HFFc6 (cell line): ENCODE measurements at regions not wholly inside any gene's neighbourhood (a gene's known extent, or its start where the extent isn't known, plus 50 kb on each side); places are given as distances from the start of the nearest gene placed in this dataset.

Source experiments
- DNase-seq: peaks from one replicate; pipeline ENCODE4 v3.0.0-alpha.2; 2018
- H3K27ac Mint-ChIP-seq: 2 replicates; pipeline ENCODE4 v1.8.0; 2020; ENCODE audit warnings: mild to moderate bottlenecking, mixed read lengths
- H3K27me3 Mint-ChIP-seq: 2 replicates; pipeline ENCODE4 v1.8.0; 2021; ENCODE audit warnings: mild to moderate bottlenecking, moderate library complexity, mixed read lengths; ENCODE audit not compliant: insufficient read depth
- H3K36me3 Mint-ChIP-seq: 2 replicates; pipeline ENCODE4 v1.8.0; 2021; ENCODE audit warnings: low read depth, mixed read lengths
- H3K4me1 Mint-ChIP-seq: 2 replicates; pipeline ENCODE4 v1.8.0; 2020; ENCODE audit warnings: low read depth, mixed read lengths
- H3K4me3 Mint-ChIP-seq: 2 replicates; pipeline ENCODE4 v1.8.0; 2020; ENCODE audit warnings: mild to moderate bottlenecking, moderate library complexity, mixed read lengths
- H3K9me3 Mint-ChIP-seq: 2 replicates; pipeline ENCODE4 v1.8.0; 2020; ENCODE audit warnings: mild to moderate bottlenecking, mixed read lengths
- TF ChIP-seq, protein P1 (sequence below): fragments of 200-600 bp; sonication (generic); IDR thresholded peaks from 2 replicates; pipeline ENCODE4 v1.5.0; 2021; ENCODE audit warnings: antibody characterized with exemption, mild to moderate bottlenecking

DNA sequence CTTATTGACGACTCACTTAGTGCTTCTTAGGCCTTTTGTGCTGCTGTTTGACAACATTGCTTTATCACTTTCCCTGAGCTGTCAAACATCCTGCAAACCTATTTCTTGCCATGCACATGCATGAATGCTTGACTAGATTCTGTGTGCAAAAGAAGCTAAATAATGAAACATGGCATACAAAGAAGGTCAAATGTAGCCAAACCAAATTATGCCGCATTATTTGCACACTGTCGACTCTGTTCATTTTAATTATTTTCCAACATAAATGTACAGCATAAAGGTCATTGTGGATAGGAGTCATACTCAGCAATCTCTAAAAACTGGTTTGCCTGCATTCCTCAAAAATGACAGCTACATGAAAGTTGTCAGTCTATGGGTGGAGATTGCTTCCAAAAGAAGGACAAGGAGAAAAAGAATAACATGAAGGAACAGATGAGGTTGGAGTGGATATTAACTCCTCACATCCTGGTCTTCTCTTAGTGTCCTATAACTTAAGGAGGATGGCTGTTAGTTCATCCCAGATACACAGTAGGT, 123.1 kb upstream of the STXBP5 start:
- DNase-seq = no peak
- Mint-ChIP-seq H3K4me1 (peaks cover 5% of the 10 kb centered on the region; the same call in 1 of the 2 replicates), H3K4me3 (no peak overlapping the region), H3K27me3 (peaks cover 3% of the 10 kb centered on the region; the same call in 1 of the 2 replicates), H3K9me3 (no peaks in the 10 kb centered on the region), H3K27ac (no peak overlapping the region), H3K36me3 (no peaks in the 10 kb centered on the region)
- TF ChIP-seq, protein P1, sequence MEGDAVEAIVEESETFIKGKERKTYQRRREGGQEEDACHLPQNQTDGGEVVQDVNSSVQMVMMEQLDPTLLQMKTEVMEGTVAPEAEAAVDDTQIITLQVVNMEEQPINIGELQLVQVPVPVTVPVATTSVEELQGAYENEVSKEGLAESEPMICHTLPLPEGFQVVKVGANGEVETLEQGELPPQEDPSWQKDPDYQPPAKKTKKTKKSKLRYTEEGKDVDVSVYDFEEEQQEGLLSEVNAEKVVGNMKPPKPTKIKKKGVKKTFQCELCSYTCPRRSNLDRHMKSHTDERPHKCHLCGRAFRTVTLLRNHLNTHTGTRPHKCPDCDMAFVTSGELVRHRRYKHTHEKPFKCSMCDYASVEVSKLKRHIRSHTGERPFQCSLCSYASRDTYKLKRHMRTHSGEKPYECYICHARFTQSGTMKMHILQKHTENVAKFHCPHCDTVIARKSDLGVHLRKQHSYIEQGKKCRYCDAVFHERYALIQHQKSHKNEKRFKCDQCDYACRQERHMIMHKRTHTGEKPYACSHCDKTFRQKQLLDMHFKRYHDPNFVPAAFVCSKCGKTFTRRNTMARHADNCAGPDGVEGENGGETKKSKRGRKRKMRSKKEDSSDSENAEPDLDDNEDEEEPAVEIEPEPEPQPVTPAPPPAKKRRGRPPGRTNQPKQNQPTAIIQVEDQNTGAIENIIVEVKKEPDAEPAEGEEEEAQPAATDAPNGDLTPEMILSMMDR = no peak

DNA sequence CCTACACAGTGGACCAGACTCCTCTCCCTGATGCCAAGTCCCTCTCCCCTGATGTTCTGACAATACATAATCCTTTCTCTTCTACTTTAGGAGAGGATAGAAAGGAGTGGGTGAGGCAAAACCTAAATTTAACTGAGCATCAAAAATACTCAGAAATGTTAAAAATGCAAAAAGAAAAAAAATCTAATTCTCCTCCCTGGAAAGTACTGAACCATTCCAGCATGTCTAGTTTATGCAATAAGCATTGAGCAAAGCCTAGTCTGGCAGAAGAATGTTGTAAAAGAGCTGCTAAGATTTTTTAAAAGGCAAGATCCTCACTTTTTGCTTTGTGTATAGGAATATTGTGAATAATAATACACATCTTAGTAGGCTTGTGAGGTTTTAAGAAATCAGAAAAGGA, 116.6 kb upstream of the STXBP5 start:
- H3K4me3 Mint-ChIP-seq = no peak overlapping the region
- peaks cover 11% of the 10 kb centered on the region; the same call in 1 of the 2 replicates for H3K36me3 Mint-ChIP-seq
- H3K9me3 Mint-ChIP-seq = peaks cover 7% of the 10 kb centered on the region
- peaks cover under 1% of the 10 kb centered on the region; the same call in 1 of the 2 replicates for H3K27me3 Mint-ChIP-seq
- no peak overlapping the region for H3K27ac Mint-ChIP-seq
- no peaks in the 10 kb centered on the region; the same call in 1 of the 2 replicates for H3K4me1 Mint-ChIP-seq
- TF ChIP-seq, protein P1 = no peak
- no peak for DNase-seq

DNA sequence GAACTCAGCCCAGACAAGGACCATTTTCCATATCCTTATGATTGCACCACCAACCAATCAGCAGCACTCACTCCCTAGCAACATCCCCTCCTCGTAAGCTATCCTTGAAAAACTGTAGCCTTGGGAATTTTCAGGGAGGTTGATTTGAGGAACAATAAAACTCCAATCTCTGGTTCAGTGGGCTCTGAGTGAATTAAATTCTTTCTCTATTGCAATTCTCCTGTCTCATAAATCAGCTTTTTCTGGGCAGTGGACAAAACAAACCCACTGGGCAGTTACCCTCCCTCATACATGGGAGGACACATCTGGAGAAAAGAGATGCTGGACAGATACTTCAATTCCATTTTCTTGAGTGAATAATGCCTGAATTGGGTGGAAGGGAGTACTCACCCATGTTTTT, 115.4 kb upstream of the STXBP5 start:
- no peaks in the 10 kb centered on the region; the same call in 1 of the 2 replicates for H3K4me1 Mint-ChIP-seq
- H3K9me3 Mint-ChIP-seq = peaks cover 7% of the 10 kb centered on the region
- H3K27ac Mint-ChIP-seq = no peak overlapping the region
- TF ChIP-seq, protein P1 = no peak
- H3K4me3 Mint-ChIP-seq = no peak overlapping the region
- H3K36me3 Mint-ChIP-seq = peaks cover 11% of the 10 kb centered on the region; the same call in 1 of the 2 replicates
- no peak for DNase-seq
- H3K27me3 Mint-ChIP-seq = no peaks in the 10 kb centered on the region; the same call in 1 of the 2 replicates

DNA sequence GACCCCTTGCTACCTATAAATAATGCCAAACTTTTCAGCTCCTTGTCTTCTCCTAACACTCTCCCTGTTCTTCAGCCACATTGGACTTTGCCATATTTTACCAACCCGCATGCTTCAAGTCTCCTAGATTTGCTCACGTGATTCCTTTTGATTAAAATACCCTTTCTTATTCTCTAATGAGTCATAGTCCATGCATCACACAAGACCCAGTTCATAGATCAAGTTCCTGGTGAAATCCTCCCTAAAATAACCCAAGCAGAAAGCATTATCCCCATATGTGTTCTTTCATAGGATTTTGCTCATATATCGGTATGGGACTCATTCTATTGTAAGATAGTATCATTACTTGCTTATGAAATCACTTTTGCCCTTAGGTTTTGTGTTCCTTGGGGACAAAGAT, 108.9 kb upstream of the STXBP5 start:
- H3K9me3 Mint-ChIP-seq = no peaks in the 10 kb centered on the region
- TF ChIP-seq, protein P1 = no peak

DNA sequence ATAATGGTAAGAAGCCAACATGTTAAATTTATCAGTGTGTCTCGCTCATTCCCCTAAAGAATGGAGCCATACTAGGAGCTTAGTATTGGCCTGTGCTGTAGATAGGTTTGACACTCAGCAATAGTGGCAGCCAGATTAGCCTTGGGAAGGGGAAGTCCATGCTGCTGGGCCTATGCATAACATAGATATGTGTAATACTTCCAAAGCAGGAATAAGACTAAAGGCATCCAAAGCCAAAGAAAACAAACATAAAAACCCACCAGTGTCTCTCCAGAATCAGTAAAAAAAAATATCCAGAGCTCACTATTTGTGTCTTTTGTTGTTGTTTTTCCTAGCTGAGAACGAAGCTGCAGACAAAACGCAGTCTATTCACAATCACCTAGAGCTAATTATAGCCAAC, 104.2 kb upstream of the STXBP5 start:
- no peaks in the 10 kb centered on the region for H3K36me3 Mint-ChIP-seq
- peak overlapping the region; percentile 49 for H3K27ac Mint-ChIP-seq
- peak overlapping the region; percentile 63 for H3K4me3 Mint-ChIP-seq
- no peaks in the 10 kb centered on the region for H3K9me3 Mint-ChIP-seq
- H3K27me3 Mint-ChIP-seq = no peaks in the 10 kb centered on the region
- DNase-seq = peak; percentile 79
- H3K4me1 Mint-ChIP-seq = peaks cover 47% of the 10 kb centered on the region
- TF ChIP-seq, protein P1 = no peak

More for the DNA sequence above, 108.9 kb upstream of the STXBP5 start:
- Mint-ChIP-seq H3K27me3 (no peaks in the 10 kb centered on the region; the same call in 1 of the 2 replicates), H3K27ac (no peak overlapping the region), H3K36me3 (no peaks in the 10 kb centered on the region; the same call in 1 of the 2 replicates), H3K4me1 (peaks cover 16% of the 10 kb centered on the region), H3K4me3 (no peak overlapping the region)
- no peak for DNase-seq
